ENCODE measurements at regions not wholly inside any gene's neighbourhood (a gene's known extent, or its start where the extent isn't known, plus 50 kb on each side); places are given as distances from the start of the nearest gene placed in this dataset.

- no peak for DNase-seq (ENCODE audit: low read depth)
These were observed 253.8 kb downstream of the TNS1 start for GRCh38 chr2:217749008-217749407.

GRCh38 chr2:217746808-217747207, 256.0 kb downstream of the TNS1 start:
- DNase-seq (ENCODE audit: low read depth), result no peak

DNA sequence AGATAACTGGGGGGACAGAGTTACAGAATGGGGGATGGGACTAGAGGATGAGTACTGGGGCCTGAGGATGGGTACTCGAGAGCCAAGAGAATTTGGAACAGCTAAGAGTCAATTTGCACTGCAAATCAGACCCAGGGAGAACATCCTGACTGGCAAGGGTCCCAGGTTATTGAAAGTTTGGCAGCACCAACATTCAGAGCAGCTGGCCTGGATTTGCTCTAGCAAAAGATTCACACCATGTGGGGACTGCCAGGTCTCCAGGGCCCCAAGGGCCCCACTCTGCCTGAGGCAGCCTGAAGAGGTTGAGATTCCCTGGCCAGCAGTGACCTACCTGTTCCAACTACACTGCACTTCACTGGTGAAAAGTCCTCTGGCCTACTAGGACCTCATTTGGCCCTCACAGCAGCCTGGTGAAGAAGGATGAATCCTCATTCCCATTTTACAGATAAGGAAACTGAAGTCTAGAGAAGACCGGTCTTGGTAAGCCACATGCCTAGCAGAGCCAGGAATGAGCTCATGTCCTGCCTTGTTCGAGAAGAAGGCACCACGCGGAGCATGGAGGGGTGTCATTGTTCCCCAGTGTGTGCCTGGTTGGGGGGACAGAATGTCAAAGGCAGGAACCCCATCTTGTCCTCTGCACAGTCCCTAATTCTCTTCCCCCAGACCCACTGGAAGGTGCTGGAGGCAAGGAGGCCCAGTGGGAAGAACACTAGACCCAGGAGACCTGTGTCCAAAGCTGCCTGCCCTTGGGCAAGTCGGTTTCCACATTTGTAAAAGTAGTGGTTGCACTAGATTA, 258.6 kb downstream of the TNS1 start:
- DNase-seq (ENCODE audit: low read depth), result no peak

- DNase-seq (ENCODE audit: low read depth), result no peak
These were observed 259.4 kb downstream of the TNS1 start for GRCh38 chr2:217743407-217743806.

DNA sequence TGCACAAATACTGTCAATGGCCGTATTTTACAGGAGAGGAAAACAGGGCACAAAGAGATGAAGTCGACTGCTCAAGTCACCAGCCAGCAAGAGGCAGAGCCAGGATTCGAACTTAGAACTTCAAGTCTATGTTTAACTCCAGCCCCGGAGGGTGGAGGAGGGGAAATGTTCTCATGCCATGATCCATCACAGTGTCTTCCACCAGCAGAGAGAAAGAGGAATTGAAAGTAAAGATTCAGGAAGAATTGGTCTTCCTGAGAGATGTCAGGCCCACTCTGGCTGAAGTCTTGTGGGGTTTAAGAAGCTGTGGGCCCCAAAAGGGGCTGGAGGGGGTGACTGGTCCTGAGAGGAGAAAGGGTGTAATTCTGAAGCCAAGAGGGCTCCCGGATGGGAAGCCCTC, 260.0 kb downstream of the TNS1 start:
- DNase-seq (ENCODE audit: low read depth), result no peak

DNA sequence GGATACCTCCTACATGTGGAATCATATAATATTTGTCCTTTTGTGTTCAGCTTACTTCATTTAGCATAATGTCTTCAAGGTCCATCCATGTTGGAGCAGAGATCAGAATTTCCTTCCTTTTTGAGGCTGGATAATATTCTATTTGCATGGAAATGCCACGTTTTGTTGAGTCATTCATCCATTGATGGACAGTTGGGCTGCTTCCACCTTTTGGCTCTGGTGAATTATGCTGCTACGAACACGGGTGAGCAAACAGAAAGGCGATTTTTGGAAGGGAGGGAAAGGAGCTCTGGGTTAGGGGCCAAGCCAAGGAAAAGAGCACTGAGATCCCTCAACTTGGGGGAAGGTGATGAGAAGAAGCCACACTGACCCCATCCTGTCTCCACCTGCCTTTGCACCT, 260.5 kb downstream of the TNS1 start:
- DNase-seq (ENCODE audit: low read depth), result no peak

- no peak for DNase-seq (ENCODE audit: low read depth)
These were observed 261.3 kb downstream of the TNS1 start for GRCh38 chr2:217741381-217741955.

DNA sequence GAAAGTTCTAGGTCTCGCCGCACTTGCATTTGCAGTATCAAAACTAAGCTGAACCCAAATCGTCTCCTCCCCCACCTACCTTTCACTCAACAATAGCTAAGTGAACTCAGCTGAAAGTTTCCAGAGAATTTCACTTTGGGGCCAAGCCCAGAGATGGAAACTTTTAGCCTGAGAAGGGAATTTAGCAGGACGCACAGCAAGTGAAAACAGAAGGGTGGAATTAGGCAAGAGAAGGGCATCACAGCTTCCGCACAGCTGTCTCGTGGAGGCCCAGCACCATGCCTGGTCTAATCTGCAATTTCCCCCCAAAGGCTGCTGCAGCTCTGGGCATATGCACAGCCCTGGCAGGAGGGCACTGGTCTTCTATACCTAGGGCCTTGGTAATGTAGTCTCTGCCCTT, 262.0 kb downstream of the TNS1 start:
- no peak for DNase-seq (ENCODE audit: low read depth)

- DNase-seq (ENCODE audit: low read depth), result no peak
These were observed 262.6 kb downstream of the TNS1 start for GRCh38 chr2:217740178-217740577.

DNA sequence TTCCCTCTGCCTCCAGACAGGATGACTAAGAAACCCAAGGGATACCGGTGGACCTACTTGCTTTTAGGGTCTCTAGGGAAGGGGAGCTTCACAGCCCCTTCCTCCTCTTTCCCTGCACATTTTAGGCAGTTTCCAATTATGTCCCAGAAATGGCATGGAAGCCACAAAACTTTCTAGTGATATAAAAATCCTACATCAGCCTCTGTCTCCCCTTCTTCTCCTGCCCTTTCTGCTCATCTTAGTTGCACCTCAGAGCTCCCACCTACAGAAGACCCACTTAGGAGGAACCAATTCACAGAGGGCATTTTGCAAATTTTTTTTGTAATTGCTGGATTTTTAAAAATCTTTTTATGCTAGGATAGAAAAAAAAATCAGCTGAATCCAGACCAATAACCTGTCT, 263.1 kb downstream of the TNS1 start:
- DNase-seq (ENCODE audit: low read depth), result no peak

GRCh38 chr2:217738061-217738460, 264.7 kb downstream of the TNS1 start:
- DNase-seq (ENCODE audit: low read depth), result no peak

GRCh38 chr2:217736776-217737550, 265.8 kb downstream of the TNS1 start:
- DNase-seq (ENCODE audit: low read depth), result no peak

- DNase-seq (ENCODE audit: low read depth), result no peak
These were observed 266.9 kb downstream of the TNS1 start for GRCh38 chr2:217735899-217736298.

- no peak for DNase-seq (ENCODE audit: low read depth)
These were observed 267.8 kb downstream of the TNS1 start for GRCh38 chr2:217735034-217735433.

DNA sequence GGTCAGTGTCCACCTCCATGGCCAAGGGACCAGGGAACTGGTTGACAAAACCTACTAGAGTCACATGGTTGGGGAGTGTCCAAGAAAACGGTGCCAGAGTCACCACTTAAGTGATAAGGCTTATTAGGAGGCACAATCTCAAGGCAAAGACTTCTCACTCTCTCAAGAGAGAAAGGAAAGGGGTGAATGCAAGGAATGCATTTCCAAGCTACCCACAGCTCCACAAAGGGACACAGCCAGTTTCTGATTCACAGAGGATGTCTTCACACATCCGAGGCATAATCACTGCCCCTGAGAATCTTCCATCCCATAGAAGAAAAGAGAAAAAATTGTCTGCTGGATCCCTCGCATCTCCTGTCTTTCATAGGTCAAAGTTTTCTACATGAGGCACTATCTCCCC, 269.3 kb downstream of the TNS1 start:
- no peak for DNase-seq (ENCODE audit: low read depth)

DNA sequence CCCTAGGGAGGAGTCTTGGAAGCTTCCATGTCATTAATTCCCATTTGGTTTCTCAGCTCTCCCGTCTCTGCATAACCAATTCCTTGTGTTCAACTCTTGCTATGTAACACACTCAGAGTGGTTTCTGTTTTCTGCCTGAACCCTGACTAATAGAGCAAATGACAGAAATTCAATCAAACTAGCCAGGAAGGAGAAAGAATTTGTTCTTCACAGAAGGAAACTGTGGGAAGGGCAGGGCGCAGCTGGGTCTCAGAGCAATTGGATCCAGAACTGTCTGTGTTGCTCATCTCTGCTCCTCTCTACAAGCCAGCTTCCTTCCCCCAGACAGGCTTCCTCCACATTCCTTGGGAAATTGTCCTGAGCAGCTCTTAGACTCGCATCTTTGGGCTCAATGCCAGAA, 269.8 kb downstream of the TNS1 start:
- DNase-seq (ENCODE audit: low read depth), result no peak

- DNase-seq (ENCODE audit: low read depth), result no peak
These were observed 271.0 kb downstream of the TNS1 start for GRCh38 chr2:217731805-217732204.

DNA sequence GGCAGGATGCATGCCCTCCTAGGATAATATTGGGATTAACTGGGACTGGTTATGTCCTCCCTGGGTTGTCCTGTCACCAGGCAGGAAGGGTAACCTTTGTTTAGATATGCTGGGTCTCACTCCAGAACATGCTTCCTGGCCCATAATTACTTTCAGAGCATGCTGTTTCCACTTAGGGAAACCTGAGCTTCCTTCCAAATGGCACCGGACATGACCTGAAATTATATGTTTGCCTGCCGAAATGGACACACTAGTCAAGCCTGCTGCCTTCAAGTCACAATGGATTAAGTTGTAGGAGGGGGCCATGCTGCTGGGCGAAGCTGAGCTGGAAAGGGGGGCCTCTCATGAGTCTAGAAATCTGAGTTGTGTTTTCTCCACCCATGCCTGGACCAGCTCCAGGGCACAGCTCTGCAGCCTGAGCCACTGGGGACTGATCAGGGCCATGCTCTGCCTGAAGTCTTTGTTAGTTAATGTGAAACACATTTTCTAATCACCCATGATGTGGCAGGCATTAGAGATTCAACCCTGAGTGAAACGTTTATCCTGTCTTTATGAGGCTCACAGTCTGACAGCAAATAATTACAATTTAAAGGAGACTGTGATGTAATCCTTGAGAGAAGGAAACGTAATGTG, 273.3 kb downstream of the TNS1 start:
- no peak for DNase-seq (ENCODE audit: low read depth)

DNA sequence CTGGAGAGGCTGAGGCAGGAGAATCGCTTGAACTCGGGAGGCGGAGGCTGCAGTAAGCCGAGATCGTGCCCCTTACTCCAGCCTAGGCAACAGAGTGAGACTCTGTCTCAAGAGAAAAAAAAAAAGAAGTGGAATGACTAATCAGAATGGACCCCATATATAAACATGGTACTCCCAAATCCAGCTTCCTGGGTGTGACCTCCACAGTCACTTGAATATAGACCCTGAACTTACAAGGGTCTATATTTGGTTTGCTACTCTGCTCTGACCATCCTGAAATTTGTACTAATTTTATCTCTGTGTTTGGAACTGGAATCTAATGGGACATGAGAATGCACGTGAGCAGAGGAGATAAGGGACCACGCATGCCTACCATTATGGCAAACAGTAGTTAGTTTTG, 275.0 kb downstream of the TNS1 start:
- no peak for DNase-seq (ENCODE audit: low read depth)

DNA sequence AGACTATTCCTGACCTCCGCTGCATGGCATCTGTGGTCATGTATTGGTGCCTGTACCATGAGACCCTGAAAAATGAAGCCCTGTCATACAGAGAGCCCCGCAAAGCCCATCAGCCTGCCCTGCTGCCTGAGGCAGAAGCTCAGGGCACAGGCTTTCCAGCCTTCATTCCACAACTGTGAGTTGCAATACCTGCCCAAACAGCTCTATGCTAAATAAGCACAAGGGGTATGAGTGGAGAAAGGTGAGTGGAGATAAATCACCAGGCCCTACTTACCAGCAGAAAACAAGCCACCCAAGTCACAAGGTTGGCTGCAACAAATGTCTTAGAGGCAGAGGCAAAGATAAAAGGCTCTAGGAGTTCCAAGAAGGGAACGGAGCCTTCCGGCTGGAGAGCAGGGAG, 277.4 kb downstream of the TNS1 start:
- no peak for DNase-seq (ENCODE audit: low read depth)

DNA sequence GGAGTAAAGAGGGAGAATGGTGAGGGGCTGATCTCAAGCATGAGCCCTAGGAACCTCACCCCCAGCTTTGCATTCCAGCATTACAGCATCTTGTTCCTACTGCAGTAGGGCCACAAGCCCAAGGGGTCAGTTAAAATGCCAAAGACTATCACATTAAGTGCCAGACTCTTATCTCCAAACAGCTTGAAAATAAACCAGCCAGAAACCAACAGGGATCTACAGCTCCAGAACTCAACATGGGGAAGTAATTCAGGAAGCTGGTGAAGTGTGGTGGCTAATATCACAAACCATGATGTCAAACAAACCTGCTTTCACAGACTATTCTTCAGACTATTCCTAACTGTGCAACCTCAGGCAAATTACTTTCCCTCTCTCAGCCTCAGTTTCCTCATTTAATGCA, 278.3 kb downstream of the TNS1 start:
- no peak for DNase-seq (ENCODE audit: low read depth)

GRCh38 chr2:217723981-217724380, 278.8 kb downstream of the TNS1 start:
- DNase-seq (ENCODE audit: low read depth), result no peak
